ENCODE measurements at regions not wholly inside any gene's neighbourhood (a gene's known extent, or its start where the extent isn't known, plus 50 kb on each side); places are given as distances from the start of the nearest gene placed in this dataset.

DNA sequence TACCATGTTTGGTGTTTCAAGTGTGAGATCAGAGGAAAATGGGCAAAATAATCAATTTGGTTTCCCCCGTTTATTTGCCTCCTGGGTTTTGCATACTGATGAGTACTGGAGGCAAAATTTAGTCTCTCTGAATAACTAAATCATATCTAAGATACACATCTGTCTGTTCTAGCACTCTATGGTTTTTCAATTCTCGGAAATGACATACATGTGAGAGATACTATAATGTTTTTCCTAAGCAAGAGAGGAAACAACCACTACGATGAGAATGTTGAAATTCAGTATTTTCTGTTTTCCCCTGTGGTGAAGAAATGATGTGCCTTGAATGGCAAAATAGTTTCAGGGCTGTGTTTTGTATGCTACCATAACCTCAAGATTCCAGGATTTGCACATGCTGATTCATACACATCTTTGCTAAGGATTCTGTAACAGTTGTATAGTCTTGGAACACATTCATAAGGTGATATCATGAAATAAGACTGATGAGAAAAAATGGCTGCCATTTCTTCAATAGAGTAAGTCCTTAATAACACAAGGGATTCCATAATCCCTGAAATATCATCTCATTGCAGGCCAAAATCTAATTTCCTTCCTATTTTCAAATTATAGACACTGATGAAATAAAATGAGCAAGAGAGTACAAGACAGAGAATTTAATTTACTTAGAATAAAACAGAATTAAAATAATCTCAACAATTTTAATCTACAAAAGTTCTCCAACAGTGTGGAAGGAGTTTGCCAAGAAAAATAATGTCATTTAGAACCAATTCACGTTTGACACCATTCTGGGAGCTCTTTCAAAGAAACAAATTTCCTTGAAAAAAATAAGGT, 316.6 kb downstream of the FIGN start:
- no peaks in the 10 kb centered on the region for H3K4me1 ChIP-seq
- DNase-seq, result no peak
- 59 to 72% methylated on average over 4 of the region's 4 CpGs for WGBS, 2 donors
- no peak overlapping the region for H3K4me3 ChIP-seq
- TF ChIP-seq, protein P1, sequence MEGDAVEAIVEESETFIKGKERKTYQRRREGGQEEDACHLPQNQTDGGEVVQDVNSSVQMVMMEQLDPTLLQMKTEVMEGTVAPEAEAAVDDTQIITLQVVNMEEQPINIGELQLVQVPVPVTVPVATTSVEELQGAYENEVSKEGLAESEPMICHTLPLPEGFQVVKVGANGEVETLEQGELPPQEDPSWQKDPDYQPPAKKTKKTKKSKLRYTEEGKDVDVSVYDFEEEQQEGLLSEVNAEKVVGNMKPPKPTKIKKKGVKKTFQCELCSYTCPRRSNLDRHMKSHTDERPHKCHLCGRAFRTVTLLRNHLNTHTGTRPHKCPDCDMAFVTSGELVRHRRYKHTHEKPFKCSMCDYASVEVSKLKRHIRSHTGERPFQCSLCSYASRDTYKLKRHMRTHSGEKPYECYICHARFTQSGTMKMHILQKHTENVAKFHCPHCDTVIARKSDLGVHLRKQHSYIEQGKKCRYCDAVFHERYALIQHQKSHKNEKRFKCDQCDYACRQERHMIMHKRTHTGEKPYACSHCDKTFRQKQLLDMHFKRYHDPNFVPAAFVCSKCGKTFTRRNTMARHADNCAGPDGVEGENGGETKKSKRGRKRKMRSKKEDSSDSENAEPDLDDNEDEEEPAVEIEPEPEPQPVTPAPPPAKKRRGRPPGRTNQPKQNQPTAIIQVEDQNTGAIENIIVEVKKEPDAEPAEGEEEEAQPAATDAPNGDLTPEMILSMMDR (IDR thresholded peaks at IDR 0.05), result no peak
- no peak for TF ChIP-seq POLR2A (IDR thresholded peaks at IDR 0.05)
- no peaks in the 10 kb centered on the region for H3K27me3 ChIP-seq
- no peaks in the 10 kb centered on the region for H3K9me3 ChIP-seq
- no peak overlapping the region for H3K27ac ChIP-seq
- intact Hi-C loops (cut with DNase I), result no loop called here
- H3K36me3 ChIP-seq, result no peaks in the 10 kb centered on the region

DNA sequence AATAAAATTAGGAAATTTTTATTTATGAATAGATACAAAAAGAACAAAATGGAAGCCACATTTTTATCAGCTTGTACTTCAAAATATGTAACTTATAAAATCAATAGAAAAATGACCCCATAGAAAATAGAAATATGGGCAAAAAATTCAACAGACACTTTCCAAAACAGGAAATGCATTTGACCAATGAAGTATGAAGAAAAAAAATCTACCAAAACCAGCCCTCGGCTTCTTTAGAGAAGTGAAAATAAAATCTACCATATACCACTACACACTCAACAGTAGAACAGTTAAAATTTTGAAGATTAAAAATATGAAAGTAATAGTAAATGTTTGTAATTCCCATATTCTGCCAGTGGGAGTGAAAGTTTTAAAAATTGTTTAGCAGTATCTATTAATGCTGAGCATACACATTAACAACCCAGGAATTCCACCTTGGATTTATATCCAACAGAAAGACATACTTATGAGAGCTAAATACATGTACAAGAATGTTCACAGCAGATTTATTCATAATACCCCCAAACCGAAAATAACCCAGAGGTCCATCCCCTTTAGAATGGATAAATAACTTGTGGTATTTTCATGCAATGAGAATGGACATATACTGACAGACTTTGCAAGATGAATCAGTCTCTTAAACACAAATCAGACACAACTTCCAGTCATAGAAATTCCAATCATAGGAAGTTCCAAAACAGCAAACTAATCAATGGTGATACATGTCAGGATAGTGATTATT, 318.0 kb downstream of the FIGN start:
- H3K4me3 ChIP-seq, result no peak overlapping the region
- no peaks in the 10 kb centered on the region for H3K4me1 ChIP-seq
- H3K27ac ChIP-seq, result no peak overlapping the region
- TF ChIP-seq, protein P1 (IDR thresholded peaks at IDR 0.05), result no peak
- TF ChIP-seq POLR2A (IDR thresholded peaks at IDR 0.05), result no peak
- intact Hi-C loops (cut with DNase I), result no loop called here
- DNase-seq, result no peak
- no peaks in the 10 kb centered on the region for H3K9me3 ChIP-seq
- H3K36me3 ChIP-seq, result no peaks in the 10 kb centered on the region
- no peaks in the 10 kb centered on the region for H3K27me3 ChIP-seq
- 70 to 78% methylated on average over 2 of the region's 2 CpGs for WGBS, 2 donors

GRCh38 chr2:163414121-163414520, 321.7 kb downstream of the FIGN start:
- Histone ChIP-seq H3K27ac (no peak overlapping the region), H3K9me3 (no peaks in the 10 kb centered on the region), H3K4me3 (no peak overlapping the region), H3K27me3 (no peaks in the 10 kb centered on the region), H3K36me3 (no peaks in the 10 kb centered on the region), H3K4me1 (no peaks in the 10 kb centered on the region)
- no peak for DNase-seq
- WGBS, 2 donors, result 51 to 69% methylated on average over 3 of the region's 3 CpGs
- intact Hi-C loops (cut with DNase I), result no loop called here
- TF ChIP-seq, protein P1 (IDR thresholded peaks at IDR 0.05), result no peak
- no peak for TF ChIP-seq POLR2A (IDR thresholded peaks at IDR 0.05)

- WGBS, 2 donors, result 28 to 64% methylated on average over 3 of the region's 3 CpGs
- no peak for DNase-seq
- no peaks in the 10 kb centered on the region for H3K27me3 ChIP-seq
- no peaks in the 10 kb centered on the region for H3K4me1 ChIP-seq
- no peaks in the 10 kb centered on the region for H3K9me3 ChIP-seq
- no peaks in the 10 kb centered on the region for H3K36me3 ChIP-seq
- H3K4me3 ChIP-seq, result no peak overlapping the region
- TF ChIP-seq, protein P1 (IDR thresholded peaks at IDR 0.05), result no peak
- TF ChIP-seq POLR2A (IDR thresholded peaks at IDR 0.05), result no peak
- intact Hi-C loops (cut with DNase I), result no loop called here
- no peak overlapping the region for H3K27ac ChIP-seq
Measured at GRCh38 chr2:163407296-163407695, 328.5 kb downstream of the FIGN start.

DNA sequence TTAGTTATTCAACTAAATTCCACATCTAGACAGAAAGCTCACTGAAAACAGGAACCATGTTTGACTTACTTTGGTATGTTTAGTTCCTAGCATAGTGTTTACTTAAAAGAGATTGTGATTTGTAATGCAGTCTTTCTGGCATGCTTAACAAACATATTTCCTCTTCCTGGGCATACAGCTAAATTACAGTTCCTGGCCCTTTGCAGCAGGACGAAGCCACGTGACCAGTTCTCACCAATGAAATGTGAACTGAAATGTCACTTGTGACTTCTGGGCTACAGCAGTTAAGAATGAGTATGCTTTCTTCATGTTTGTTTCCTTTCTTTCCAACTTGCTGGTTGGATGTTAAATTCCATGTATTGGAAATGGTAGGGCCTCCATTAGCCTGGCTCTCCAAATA, 330.5 kb downstream of the FIGN start:
- no peak for DNase-seq
- TF ChIP-seq POLR2A (IDR thresholded peaks at IDR 0.05), result no peak
- TF ChIP-seq, protein P1 (IDR thresholded peaks at IDR 0.05), result no peak
- intact Hi-C loops (cut with DNase I), result no loop called here
- no peaks in the 10 kb centered on the region for H3K27me3 ChIP-seq
- no peaks in the 10 kb centered on the region for H3K36me3 ChIP-seq
- no peak overlapping the region for H3K4me3 ChIP-seq
- no peaks in the 10 kb centered on the region for H3K4me1 ChIP-seq
- H3K27ac ChIP-seq, result no peak overlapping the region
- 82 to 86% methylated on average over 2 of the region's 2 CpGs for WGBS, 2 donors
- no peaks in the 10 kb centered on the region for H3K9me3 ChIP-seq

Data from esophagus squamous epithelium (tissue), 5 donors.